IPS DF 6.9 (cell line): ENCODE measurements at regions not wholly inside any gene's neighbourhood (a gene's known extent, or its start where the extent isn't known, plus 50 kb on each side); places are given as distances from the start of the nearest gene placed in this dataset.

Source experiments
- DNase-seq: peaks from one replicate; pipeline ENCODE4 v3.0.0-alpha.2; 2013; ENCODE audit warnings: low read depth, low spot score
- H3K27ac ChIP-seq: one replicate; pipeline ENCODE4 v1.5.1; 2013; ENCODE audit warnings: low read length, control low read depth
- H3K27me3 ChIP-seq: 2 replicates; pipeline ENCODE4 v1.6.1; 2013; ENCODE audit warnings: mild to moderate bottlenecking, low read length; ENCODE audit not compliant: control insufficient read depth, insufficient read depth
- H3K36me3 ChIP-seq: 2 replicates; pipeline ENCODE4 v1.6.1; 2013; ENCODE audit warnings: low read length; ENCODE audit not compliant: control insufficient read depth, insufficient read depth
- H3K4me1 ChIP-seq: 2 replicates; pipeline ENCODE4 v1.6.1; 2013; ENCODE audit warnings: low read length; ENCODE audit not compliant: control insufficient read depth, insufficient read depth
- H3K4me3 ChIP-seq: 2 replicates; pipeline ENCODE4 v1.5.1; 2013; ENCODE audit warnings: mild to moderate bottlenecking, low read length
- H3K9me3 ChIP-seq: 2 replicates; pipeline ENCODE4 v1.6.1; 2013; ENCODE audit warnings: low read length, inconsistent platforms; ENCODE audit not compliant: control insufficient read depth, insufficient read depth
- WGBS: extraction: QIAGEN DNeasy Blood & Tissue Kit; methylation state at CpG from one replicate; pipeline ENCODE4 v1.1.7; 2013; ENCODE audit warnings: mixed read lengths, missing lambda C conversion rate; ENCODE audit not compliant: insufficient read length, insufficient coverage; 5-methylcytosine and 5-hydroxymethylcytosine counted together

DNA sequence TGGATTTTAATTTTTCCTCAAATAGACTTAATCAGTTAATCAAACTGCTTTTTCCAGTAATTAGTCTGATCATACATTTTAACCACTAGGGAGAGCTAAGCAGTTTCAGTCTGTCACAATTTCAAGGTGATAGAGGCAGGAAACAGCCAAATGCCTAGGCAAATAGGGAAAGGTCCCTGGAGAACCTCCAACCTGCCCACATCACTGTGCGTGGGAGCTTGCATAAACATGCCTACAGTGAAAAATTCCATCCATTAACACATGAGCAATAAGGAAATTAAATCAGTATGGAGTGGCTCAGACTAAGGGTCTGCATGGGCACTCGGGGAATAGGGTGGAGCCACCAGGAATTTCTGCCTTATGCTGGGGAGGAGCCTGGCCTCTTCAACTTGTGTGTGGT is 74.6 kb downstream of the AASDHPPT start:
- no peaks in the 10 kb centered on the region for H3K9me3 ChIP-seq
- H3K4me1 ChIP-seq, result no peaks in the 10 kb centered on the region
- no peak for DNase-seq
- no peak overlapping the region for H3K4me3 ChIP-seq
- no peak overlapping the region for H3K27ac ChIP-seq
- no peaks in the 10 kb centered on the region for H3K27me3 ChIP-seq
- WGBS, result no CpG with 5 or more reads among the region's 2 CpGs
- no peaks in the 10 kb centered on the region for H3K36me3 ChIP-seq

DNA sequence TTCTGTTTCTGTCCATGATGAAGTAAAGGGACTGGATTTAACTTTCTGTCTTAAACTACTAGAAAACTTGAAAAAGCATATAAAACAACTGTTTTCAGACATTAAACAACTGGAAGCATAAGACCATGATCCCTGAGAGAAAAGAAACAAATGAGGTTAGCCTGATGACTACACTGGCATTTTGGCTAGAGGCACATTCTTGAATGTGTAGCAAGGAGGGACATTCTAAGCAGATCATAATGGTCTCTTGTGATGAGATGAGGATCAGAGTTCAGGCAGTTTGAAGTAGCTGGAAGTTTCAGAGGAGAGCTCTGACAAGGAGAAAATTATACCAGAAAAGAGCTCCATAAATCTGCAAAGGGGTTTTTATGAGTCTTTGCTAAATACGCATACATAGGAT is 75.4 kb downstream of the AASDHPPT start:
- no peak overlapping the region for H3K4me3 ChIP-seq
- H3K4me1 ChIP-seq, result no peaks in the 10 kb centered on the region
- no peaks in the 10 kb centered on the region for H3K9me3 ChIP-seq
- no peaks in the 10 kb centered on the region for H3K27me3 ChIP-seq
- no peaks in the 10 kb centered on the region for H3K36me3 ChIP-seq
- H3K27ac ChIP-seq, result no peak overlapping the region
- no CpG with 5 or more reads among the region's 1 CpG for WGBS
- DNase-seq, result no peak

DNA sequence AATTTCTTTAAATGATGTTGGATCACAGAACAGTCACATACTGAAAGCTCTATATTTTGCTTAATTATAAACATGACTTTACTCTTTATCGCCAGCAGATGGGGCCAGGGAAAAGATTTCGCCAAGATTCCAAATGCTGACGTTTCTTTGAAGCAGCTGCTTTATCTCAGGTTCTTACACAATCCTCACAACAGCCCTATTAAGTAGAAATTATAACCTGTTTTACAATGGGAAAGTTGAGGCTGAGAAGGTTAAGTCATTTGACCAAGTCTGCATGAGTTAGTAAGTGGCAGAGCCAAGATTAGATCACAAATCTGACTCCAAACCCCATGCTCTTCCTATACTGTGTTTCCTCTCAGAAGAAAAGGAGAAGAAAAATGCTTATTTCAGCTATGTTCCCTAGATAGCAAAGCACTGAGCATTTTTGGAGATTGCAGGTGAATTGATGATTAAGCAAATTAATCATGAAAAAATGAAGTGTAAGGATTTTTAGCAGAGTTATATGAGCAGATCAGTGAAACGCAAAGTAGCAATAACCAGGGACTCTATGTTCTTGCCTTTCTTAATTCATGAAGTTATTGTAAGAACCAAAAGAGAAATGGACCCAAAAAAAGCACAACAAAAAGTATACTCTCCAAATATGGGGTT is 79.0 kb downstream of the AASDHPPT start:
- no CpG with 5 or more reads among the region's 4 CpGs for WGBS
- no peak for DNase-seq
- no peak overlapping the region for H3K4me3 ChIP-seq
- no peak overlapping the region for H3K27ac ChIP-seq
- H3K4me1 ChIP-seq, result no peaks in the 10 kb centered on the region
- no peaks in the 10 kb centered on the region for H3K36me3 ChIP-seq
- H3K27me3 ChIP-seq, result no peaks in the 10 kb centered on the region; the same call in 1 of the 2 replicates
- H3K9me3 ChIP-seq, result 0 out of 2 replicates have a peak, but pooled peaks cover 1% of the 10 kb centered on the region

DNA sequence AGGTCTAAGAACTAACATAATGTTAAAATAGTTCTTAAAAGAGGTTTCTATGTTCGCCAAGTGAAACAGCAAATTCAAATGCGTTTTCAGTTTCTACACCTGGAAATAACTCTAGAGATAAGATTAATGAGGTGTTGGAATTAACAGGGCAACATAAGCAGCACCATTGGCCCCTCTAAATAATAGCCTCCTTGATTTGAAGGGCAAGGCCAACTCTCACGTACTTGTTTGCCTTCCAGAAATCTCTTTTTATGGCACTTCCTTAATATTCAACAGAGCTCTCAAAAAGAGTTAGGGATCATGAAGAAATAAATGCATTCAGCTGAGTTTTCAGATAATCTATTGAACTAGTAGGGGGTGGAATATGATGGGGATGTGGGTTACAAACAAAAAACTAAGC is 80.9 kb downstream of the AASDHPPT start:
- no peaks in the 10 kb centered on the region for H3K4me1 ChIP-seq
- no peak for DNase-seq
- 0 out of 2 replicates have a peak, but pooled peaks cover 1% of the 10 kb centered on the region for H3K9me3 ChIP-seq
- no peak overlapping the region for H3K4me3 ChIP-seq
- no CpG with 5 or more reads among the region's 3 CpGs for WGBS
- H3K27ac ChIP-seq, result no peak overlapping the region
- no peaks in the 10 kb centered on the region for H3K36me3 ChIP-seq
- H3K27me3 ChIP-seq, result no peaks in the 10 kb centered on the region; the same call in 1 of the 2 replicates

DNA sequence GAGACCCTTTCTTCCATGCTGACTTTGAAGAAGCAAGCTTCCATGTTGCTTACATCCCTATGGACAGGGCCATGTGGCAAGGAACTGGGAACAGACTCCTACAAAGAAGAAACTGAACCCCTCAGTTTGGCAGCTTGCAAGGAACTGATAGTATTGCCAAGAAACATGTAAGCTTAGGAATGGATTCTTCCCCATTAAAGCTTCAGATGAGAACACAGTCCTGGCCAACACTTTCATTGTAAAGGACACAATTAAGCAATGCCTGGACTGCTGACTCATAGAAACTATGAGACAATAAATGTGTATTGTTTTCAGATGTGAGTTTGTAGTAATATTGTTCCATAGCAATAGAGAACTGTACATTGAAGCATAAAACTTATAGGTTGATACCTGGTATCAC is 82.4 kb downstream of the AASDHPPT start:
- no peak overlapping the region for H3K27ac ChIP-seq
- H3K36me3 ChIP-seq, result no peaks in the 10 kb centered on the region
- 0 out of 2 replicates have a peak, but pooled peaks cover 1% of the 10 kb centered on the region for H3K9me3 ChIP-seq
- H3K4me1 ChIP-seq, result no peaks in the 10 kb centered on the region
- DNase-seq, result no peak
- H3K27me3 ChIP-seq, result no peaks in the 10 kb centered on the region; the same call in 1 of the 2 replicates
- H3K4me3 ChIP-seq, result no peak overlapping the region

DNA sequence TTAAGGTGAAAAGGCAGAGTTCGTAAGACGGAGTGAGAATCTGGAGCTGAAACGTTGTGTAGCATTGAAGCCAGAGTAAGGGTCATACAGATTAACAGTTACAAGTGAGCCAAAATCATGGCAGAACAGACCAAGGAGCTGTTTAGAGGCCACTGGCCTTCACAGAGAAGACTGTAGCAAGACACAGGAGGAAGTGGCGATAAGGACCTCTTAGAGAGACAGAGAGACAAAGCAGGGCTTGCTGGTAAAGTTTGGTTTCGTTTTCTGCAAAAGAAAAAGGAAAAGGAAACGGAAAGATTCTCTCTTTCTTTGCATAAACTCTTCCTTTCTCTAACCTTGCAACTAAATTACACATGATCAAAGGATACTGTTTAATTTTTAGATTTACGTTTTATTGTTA is 83.0 kb downstream of the AASDHPPT start:
- H3K4me1 ChIP-seq, result no peaks in the 10 kb centered on the region
- WGBS, result no CpG with 5 or more reads among the region's 7 CpGs
- H3K36me3 ChIP-seq, result no peaks in the 10 kb centered on the region
- H3K4me3 ChIP-seq, result no peak overlapping the region
- no peak for DNase-seq
- no peak overlapping the region for H3K27ac ChIP-seq
- no peaks in the 10 kb centered on the region; the same call in 1 of the 2 replicates for H3K27me3 ChIP-seq
- H3K9me3 ChIP-seq, result 0 out of 2 replicates have a peak, but pooled peaks cover 1% of the 10 kb centered on the region

DNA sequence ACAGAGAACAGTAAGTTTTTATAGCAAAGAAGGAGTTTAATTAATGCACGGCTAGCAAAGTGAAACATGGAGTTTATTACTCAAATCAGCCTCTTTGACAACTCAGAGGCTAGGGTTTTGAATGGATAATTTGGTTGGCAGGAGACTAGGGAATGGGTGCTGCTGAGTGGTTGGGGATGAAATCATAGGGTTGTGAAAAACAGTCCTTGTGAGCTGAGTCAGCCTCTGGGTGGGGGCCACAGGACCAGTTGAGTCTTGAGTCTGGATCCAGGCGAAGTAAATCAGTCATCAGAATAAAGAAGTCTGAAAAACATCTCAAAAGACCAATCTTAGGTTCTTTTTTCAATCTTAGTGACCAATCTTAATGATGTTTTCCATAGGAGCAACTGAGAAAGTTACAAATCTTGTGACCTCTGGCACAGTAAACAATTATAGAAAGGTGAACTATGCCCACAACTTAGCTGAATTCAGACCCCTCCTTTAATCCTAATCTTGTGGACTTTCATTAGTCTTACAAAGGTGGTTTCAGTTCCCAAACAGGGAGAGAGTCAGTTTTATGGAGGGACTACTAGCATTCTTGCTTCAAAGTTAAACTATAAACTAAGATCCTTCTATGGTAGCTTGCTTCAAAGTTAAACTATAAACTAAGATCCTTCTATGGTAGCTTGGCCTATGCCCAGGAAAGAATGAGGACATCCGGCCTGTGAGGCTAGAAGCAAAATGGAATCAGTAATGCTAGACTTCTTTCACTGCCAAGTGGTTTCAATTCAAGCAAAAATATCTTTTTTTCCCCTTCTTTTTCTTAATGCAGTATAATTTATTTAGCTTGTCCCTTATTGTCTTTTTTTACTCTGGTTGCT is 84.5 kb downstream of the AASDHPPT start:
- no peak for DNase-seq
- WGBS, result no CpG with 5 or more reads among the region's 3 CpGs
- H3K27me3 ChIP-seq, result no peaks in the 10 kb centered on the region; the same call in 1 of the 2 replicates
- no peaks in the 10 kb centered on the region for H3K4me1 ChIP-seq
- H3K4me3 ChIP-seq, result no peak overlapping the region
- no peaks in the 10 kb centered on the region for H3K36me3 ChIP-seq
- no peak overlapping the region for H3K27ac ChIP-seq
- H3K9me3 ChIP-seq, result 0 out of 2 replicates have a peak, but pooled peaks cover 1% of the 10 kb centered on the region

DNA sequence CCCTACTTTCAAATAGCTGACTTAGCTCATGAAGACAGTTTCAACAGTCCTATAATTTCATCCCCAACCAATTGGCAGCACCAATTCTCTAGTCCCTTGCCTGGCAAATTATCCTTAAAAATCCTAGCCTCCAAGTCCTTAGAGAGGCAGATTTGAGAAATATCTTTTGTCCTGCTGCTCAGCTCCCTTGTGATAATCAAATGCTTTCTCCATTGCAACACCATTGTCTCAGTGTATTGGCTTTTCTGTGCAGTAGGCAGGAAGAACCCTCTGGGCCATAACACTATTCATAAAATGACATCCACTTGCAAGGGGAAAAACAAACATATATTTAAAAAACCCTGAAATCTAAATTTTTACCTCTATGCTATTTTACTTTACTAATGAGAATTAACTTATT is 89.6 kb downstream of the AASDHPPT start:
- H3K9me3 ChIP-seq, result no peaks in the 10 kb centered on the region
- no peaks in the 10 kb centered on the region for H3K4me1 ChIP-seq
- DNase-seq, result no peak
- no peaks in the 10 kb centered on the region for H3K27me3 ChIP-seq
- no peak overlapping the region for H3K4me3 ChIP-seq
- no peak overlapping the region for H3K27ac ChIP-seq
- no peaks in the 10 kb centered on the region for H3K36me3 ChIP-seq

DNA sequence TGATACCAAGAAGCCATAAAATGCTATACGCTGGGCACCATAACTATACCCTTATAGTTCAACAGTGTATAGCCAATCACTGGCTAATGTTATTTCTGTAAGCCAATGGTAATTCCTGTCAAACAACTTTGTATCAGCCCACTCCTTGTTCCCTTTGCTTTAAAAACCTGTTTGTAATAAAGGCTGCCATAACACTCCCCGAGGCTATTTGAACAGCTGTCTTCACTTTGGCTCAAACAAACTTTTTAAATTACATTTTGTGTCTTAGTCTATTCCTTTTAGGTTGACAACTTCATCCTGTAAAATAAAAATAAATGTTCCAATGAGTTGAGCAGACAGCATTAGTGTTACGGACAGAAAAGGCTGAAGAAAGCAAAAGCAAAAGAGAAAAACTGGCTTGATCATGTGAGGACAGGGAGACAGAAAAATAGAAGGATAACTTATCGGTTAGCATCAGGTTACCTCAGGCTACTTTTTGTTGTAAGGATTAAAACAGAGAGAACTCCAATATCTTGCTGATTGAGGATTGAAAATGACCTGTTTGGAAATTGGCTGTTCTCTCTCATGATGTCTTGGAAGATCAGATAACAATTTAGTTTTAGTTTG is 95.0 kb downstream of the AASDHPPT start:
- H3K36me3 ChIP-seq, result no peaks in the 10 kb centered on the region
- H3K4me1 ChIP-seq, result no peaks in the 10 kb centered on the region
- no peaks in the 10 kb centered on the region for H3K9me3 ChIP-seq
- no peak for DNase-seq
- no peak overlapping the region for H3K27ac ChIP-seq
- no peak overlapping the region for H3K4me3 ChIP-seq
- no peaks in the 10 kb centered on the region for H3K27me3 ChIP-seq
- WGBS, result no CpG with 5 or more reads among the region's 4 CpGs

DNA sequence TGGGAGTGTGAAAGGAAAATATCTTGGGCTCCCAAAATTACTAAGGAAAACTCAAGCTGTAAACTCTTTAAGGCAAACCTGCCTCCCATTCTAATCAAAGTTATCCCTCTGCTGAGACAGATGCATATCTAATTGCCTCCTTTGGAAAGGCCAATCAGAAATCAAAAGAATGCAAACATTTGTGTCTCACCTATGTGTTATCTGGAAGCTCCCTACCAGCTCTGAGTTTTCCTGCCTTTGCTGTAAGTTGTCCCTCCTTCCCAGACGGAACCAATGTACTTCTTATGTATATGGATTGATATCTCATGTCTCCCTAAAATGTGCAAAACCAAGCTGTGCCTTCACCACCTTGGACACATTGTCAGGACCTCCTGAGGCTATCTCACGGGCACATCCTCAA is 95.8 kb downstream of the AASDHPPT start:
- Histone ChIP-seq H3K27me3 (no peaks in the 10 kb centered on the region), H3K36me3 (no peaks in the 10 kb centered on the region), H3K27ac (no peak overlapping the region), H3K4me1 (no peaks in the 10 kb centered on the region), H3K9me3 (no peaks in the 10 kb centered on the region), H3K4me3 (no peak overlapping the region)
- no peak for DNase-seq
- no CpG with 5 or more reads among the region's 2 CpGs for WGBS
